Calu3 (cell line): ENCODE measurements at regions not wholly inside any gene's neighbourhood (a gene's known extent, or its start where the extent isn't known, plus 50 kb on each side); places are given as distances from the start of the nearest gene placed in this dataset.
"Not testable (repeated sequence)": the region's sequence is repeated elsewhere in the genome, so short reads cannot be mapped to it uniquely, and the experiment has no call there.

Experiments used
- BruUV-seq: library from RNA; stranded (reverse); fragments of 400-500 nt; replicated peaks from 2 replicates; lab custom pipeline; 2021; lab: Mats Ljungman, UMichigan
- CTCF ChIA-PET: fragments of 300-600 bp; sonication (Branson Sonifier 250); formaldehyde crosslinking; loops from one replicate; lab custom pipeline; 2022; ENCODE audit warnings: antibody characterized with exemption; lab: Charles Lee
- DNase-seq: peaks from one replicate; pipeline ENCODE4 v3.0.0; 2022
- H3K27ac Mint-ChIP-seq: one replicate; pipeline ENCODE4 v1.8.0; 2022; ENCODE audit warnings: mixed read lengths; ENCODE audit not compliant: unreplicated experiment
- H3K27me3 Mint-ChIP-seq: one replicate; pipeline ENCODE4 v1.8.0; 2022; ENCODE audit warnings: mixed read lengths; ENCODE audit not compliant: unreplicated experiment
- H3K36me3 Mint-ChIP-seq: one replicate; pipeline ENCODE4 v1.8.0; 2022; ENCODE audit warnings: mild to moderate bottlenecking, moderate library complexity, mixed read lengths; ENCODE audit not compliant: insufficient read depth, unreplicated experiment
- H3K4me1 Mint-ChIP-seq: one replicate; pipeline ENCODE4 v1.8.0; 2022; ENCODE audit warnings: mild to moderate bottlenecking, low read depth, mixed read lengths; ENCODE audit not compliant: unreplicated experiment
- H3K4me3 Mint-ChIP-seq: one replicate; pipeline ENCODE4 v1.8.0; 2022; ENCODE audit warnings: mild to moderate bottlenecking, low read depth, moderate library complexity, mixed read lengths; ENCODE audit not compliant: unreplicated experiment
- H3K9me3 Mint-ChIP-seq: one replicate; pipeline ENCODE4 v1.8.0; 2022; ENCODE audit warnings: low read depth, mixed read lengths; ENCODE audit not compliant: unreplicated experiment
- intact Hi-C: fragments of 100-400 bp; cut with micrococcal nuclease; formaldehyde crosslinking; loops from one replicate; pipeline ENCODE4 v1.10.0; 2022; ENCODE audit not compliant: unreplicated experiment
- TF ChIP-seq, protein P1 (sequence below): fragments of 200-600 bp; IDR thresholded peaks from one replicate; pipeline ENCODE4 v1.8.0; 2022; ENCODE audit warnings: antibody characterized with exemption; ENCODE audit not compliant: unreplicated experiment

DNA sequence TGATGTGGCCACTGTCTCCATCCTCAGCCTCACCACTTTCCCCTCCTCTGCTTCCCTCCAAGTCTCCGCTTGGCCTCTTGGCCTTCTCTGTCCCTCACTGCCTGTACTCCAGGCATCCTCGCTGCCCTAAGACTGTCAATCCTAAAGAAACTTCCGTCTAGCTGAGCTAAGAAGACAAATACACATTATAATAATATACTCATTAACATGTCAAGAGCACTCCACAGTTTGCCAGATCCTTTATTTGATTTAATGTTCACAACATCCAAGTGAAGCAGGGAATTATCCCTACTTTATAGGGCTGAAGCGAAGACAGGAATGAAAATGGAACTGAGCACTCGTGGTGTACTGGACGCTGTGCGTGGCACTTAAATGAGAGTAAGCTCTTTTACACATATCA is 72.4 kb upstream of the SLC22A23 start:
- Mint-ChIP-seq H3K4me3 (no peak overlapping the region), H3K36me3 (no peaks in the 10 kb centered on the region), H3K9me3 (no peaks in the 10 kb centered on the region), H3K4me1 (peaks cover 15% of the 10 kb centered on the region), H3K27me3 (peaks cover 59% of the 10 kb centered on the region), H3K27ac (no peak overlapping the region)
- BruUV-seq, result no TSS peak
- DNase-seq, result no peak
- intact Hi-C loops, result no loop called here
- TF ChIP-seq, protein P1, sequence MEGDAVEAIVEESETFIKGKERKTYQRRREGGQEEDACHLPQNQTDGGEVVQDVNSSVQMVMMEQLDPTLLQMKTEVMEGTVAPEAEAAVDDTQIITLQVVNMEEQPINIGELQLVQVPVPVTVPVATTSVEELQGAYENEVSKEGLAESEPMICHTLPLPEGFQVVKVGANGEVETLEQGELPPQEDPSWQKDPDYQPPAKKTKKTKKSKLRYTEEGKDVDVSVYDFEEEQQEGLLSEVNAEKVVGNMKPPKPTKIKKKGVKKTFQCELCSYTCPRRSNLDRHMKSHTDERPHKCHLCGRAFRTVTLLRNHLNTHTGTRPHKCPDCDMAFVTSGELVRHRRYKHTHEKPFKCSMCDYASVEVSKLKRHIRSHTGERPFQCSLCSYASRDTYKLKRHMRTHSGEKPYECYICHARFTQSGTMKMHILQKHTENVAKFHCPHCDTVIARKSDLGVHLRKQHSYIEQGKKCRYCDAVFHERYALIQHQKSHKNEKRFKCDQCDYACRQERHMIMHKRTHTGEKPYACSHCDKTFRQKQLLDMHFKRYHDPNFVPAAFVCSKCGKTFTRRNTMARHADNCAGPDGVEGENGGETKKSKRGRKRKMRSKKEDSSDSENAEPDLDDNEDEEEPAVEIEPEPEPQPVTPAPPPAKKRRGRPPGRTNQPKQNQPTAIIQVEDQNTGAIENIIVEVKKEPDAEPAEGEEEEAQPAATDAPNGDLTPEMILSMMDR, result no peak
- CTCF ChIA-PET, result no interaction called here

DNA sequence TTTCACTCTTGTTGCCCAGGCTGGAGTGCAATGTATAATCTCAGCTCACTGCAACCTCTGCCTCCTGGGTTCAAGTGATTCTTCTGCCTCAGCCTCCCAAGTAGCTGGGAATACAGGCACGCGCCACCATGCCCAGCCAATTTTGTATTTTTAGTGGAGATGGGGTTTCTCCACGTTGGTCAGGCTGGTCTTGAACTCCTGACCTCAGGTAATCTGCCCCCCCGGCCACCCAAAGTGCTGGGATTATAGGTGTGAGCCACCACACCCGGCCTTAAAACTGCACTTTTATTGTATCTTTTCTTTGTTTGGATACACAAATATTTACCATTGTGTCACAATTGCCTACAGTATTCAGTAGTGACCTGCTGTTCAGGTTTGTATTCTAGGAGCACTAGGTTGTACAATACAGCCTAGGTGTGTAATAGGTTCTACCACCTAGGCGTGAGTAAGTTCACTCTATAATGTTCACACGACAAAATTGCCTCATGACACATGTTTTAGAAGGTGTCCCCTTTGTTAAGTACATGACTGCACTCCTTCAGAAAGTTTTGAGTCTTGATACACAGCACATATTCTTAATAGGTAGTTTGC is 71.3 kb upstream of the SLC22A23 start:
- DNase-seq, BruUV-seq, H3K9me3 Mint-ChIP-seq, H3K36me3 Mint-ChIP-seq, CTCF ChIA-PET, intact Hi-C loops, H3K27ac Mint-ChIP-seq, H3K4me3 Mint-ChIP-seq: not testable (repeated sequence)
- Mint-ChIP-seq H3K4me1 (peaks cover 19% of the 10 kb centered on the region), H3K27me3 (peaks cover 61% of the 10 kb centered on the region)

DNA sequence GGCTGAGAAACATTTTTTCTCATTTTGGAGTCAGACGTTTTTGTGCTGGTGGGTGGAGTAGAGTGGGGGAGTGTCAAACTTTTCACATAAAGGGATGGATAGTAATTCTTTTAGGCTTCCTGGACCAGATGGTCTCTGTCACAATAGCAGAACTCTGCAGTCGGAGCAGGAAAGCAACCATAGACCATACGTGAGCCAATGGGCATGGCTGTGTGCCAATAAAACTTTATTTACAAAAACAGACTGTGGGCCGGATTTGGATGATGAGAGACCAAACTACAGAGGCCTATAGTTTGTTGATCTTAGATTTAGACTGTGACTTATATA is 70.8 kb upstream of the SLC22A23 start:
- no peak for DNase-seq

DNA sequence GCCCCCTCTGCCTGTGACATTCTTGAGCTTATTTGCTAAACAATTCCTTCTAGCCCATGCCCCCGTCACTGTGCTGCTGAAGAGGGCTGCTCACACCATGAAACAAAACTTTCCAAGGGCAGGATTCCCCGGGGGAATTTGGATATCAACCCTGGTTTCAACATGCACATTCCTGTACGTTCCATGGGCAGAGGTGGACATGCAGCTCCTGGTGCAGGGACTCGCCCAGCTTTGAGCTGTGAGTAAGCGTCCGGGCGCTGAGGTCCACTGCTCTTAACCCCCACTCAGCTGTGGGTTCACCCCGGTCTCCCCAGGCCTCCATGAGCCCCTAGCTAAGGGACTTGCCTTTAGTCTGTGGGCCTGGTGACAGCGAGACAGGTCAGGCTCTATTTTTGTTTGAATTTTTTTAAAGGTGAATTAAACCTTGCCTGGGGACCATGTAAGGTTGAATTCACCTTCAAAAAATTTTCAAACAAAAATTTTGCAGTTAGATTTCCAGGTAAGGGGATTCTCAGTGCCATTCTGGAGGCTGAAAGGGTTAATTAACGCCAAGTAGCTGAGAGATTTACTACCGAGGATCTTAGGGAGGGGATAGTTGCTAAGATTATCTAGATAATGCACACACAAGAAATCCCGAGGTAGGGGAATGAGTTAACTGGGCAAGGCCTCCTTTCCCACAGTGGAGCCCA is 70.3 kb upstream of the SLC22A23 start:
- TF ChIP-seq, protein P1, result no peak
- intact Hi-C loops, result no loop called here
- Mint-ChIP-seq H3K4me3 (no peak overlapping the region), H3K36me3 (no peaks in the 10 kb centered on the region), H3K9me3 (no peaks in the 10 kb centered on the region), H3K27ac (no peak overlapping the region), H3K4me1 (peaks cover 23% of the 10 kb centered on the region), H3K27me3 (peaks cover 52% of the 10 kb centered on the region)
- CTCF ChIA-PET, result interaction anchor here (1.4 kb wide), 1 partner anchor 9 kb away, joined by 3 read pairs; no protein-coding TSS in a partner anchor
- DNase-seq, result no peak
- BruUV-seq, result no TSS peak

More for the DNA sequence above, 70.8 kb upstream of the SLC22A23 start:
- Mint-ChIP-seq H3K4me1 (peaks cover 23% of the 10 kb centered on the region), H3K9me3 (no peaks in the 10 kb centered on the region), H3K27ac (no peak overlapping the region), H3K4me3 (no peak overlapping the region), H3K27me3 (peaks cover 57% of the 10 kb centered on the region), H3K36me3 (no peaks in the 10 kb centered on the region)
- BruUV-seq, result no TSS peak
- intact Hi-C loops, result no loop called here
- TF ChIP-seq, protein P1, result no peak
- CTCF ChIA-PET, result no interaction called here

DNA sequence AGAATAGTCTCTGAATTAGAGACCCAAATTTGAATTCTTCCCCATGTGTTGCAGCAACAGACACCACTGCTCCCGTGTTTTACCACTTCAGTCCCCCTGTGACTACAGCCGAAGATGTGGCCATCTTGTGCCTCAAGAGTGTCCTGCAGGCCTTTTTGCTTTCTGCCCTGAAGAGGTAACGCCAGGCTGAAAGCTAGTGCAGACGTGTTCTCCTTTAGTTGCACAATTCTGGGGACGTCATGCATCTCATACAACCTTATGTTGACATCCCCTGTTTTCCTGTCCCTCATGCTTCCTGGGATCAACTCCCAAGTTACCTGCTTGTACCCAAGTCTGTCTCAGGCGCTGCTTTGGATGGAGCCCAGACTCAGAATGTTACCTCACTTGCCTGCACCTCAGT is 69.1 kb upstream of the SLC22A23 start:
- DNase-seq, result no peak
- Mint-ChIP-seq H3K4me3 (no peak overlapping the region), H3K4me1 (peaks cover 23% of the 10 kb centered on the region), H3K27me3 (peaks cover 43% of the 10 kb centered on the region), H3K27ac (no peak overlapping the region), H3K36me3 (no peaks in the 10 kb centered on the region), H3K9me3 (no peaks in the 10 kb centered on the region)
- TF ChIP-seq, protein P1, result no peak
- BruUV-seq, result no TSS peak
- CTCF ChIA-PET, result interaction anchor here (1.4 kb wide), 1 partner anchor 10 kb away, joined by 3 read pairs; no protein-coding TSS in a partner anchor
- intact Hi-C loops, result no loop called here
